ENCODE measurements at regions not wholly inside any gene's neighbourhood (a gene's known extent, or its start where the extent isn't known, plus 50 kb on each side); places are given as distances from the start of the nearest gene placed in this dataset.

GRCh38 chr7:113710310-113711096 lies 208.3 kb downstream of the PPP1R3A start:
- TF ChIP-seq CTCF (IDR thresholded peaks at IDR 0.05) (peak in 5 of 7 experiments; percentile 19 to 91 (median 87)), EP300 (IDR thresholded peaks at IDR 0.05) (no peak), POLR2A (IDR thresholded peaks at IDR 0.05) (no peak)
